ENCODE measurements at regions not wholly inside any gene's neighbourhood (a gene's known extent, or its start where the extent isn't known, plus 50 kb on each side); places are given as distances from the start of the nearest gene placed in this dataset.

DNA sequence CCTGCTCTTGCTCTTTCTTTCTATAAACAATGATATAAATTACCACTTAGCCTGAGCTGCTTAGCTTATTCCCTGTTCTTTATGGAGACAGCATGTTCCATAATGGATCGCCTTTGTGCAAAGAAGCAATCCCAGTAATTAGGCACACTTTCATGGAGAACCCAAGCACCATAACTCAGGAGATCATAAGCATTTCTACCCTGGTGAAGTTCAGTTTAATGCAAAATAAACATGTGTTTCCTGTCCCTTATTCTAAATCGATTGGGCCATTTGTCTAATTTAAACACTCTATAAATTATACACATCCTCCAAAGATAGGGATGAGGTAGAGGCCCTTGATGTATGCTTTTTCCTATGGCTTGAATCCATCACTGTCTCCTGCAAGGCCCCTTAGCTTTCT is 75.8 kb upstream of the TMEM72 start:
- Histone ChIP-seq H3K36me3 (ENCODE audit: control insufficient read depth in 1 of 2, insufficient read depth in 2 of 2, low read length in 2 of 2) (no peaks in the 10 kb centered on the region), H4K20me1 (ENCODE audit: insufficient read depth) (no peaks in the 10 kb centered on the region), H3K9ac (ENCODE audit: low read length) (no peak overlapping the region), H3K4me3 (replicated peaks in 1 of 2; ENCODE audit: low read depth in 1 of 2, low read length in 2 of 2) (no peak overlapping the region), H3K9me3 (ENCODE audit: control insufficient read depth in 1 of 2, insufficient read depth in 1 of 2, low read depth in 1 of 2, low read length in 2 of 2) (no peaks in the 10 kb centered on the region), H3K4me2 (ENCODE audit: low read length) (no peak overlapping the region), H2AFZ (ENCODE audit: low read depth, low read length, poor library complexity, severe bottlenecking) (no peak overlapping the region), H3K79me2 (ENCODE audit: insufficient read depth, low read length) (no peaks in the 10 kb centered on the region), H3K4me1 (ENCODE audit: control insufficient read depth in 1 of 2, insufficient read depth in 2 of 2, low read length in 2 of 2) (no peaks in the 10 kb centered on the region), H3K9me2 (ENCODE audit: insufficient read depth) (no peaks in the 10 kb centered on the region), H3K27ac (ENCODE audit: low read depth, low read length) (no peak overlapping the region), H3K27me3 (ENCODE audit: insufficient read depth, low read length) (peaks cover 37% of the 10 kb centered on the region)
- ATAC-seq (no peak), DNase-seq (ENCODE audit: low read depth, low spot score) (no peak)
- intact Hi-C loops (cut with micrococcal nuclease): no loop called here
- ChIA-PET CTCF (no interaction called here), POLR2A (no interaction called here), RAD21 (ENCODE audit: low non-redundant PET in 1 of 2, low total read pairs in 2 of 2, uncharacterized antibody in 2 of 2, unreplicated experiment in 2 of 2) (no interaction called here)
- no peak for TF ChIP-seq JUND (IDR thresholded peaks at IDR 0.05)
- no peak for TF ChIP-seq YY1 (IDR thresholded peaks at IDR 0.05; ENCODE audit: extremely low read depth, insufficient replicate concordance, low read depth, low read length)
- TF ChIP-seq TCF7L2 (IDR thresholded peaks at IDR 0.05; ENCODE audit: borderline replicate concordance, extremely low read depth, insufficient read depth, insufficient read length): no peak
- no peak for TF ChIP-seq EZH2 (IDR thresholded peaks at IDR 0.05)
- no peak for TF ChIP-seq SP1 (IDR thresholded peaks at IDR 0.05; ENCODE audit: low read depth)
- TF ChIP-seq, protein P1, sequence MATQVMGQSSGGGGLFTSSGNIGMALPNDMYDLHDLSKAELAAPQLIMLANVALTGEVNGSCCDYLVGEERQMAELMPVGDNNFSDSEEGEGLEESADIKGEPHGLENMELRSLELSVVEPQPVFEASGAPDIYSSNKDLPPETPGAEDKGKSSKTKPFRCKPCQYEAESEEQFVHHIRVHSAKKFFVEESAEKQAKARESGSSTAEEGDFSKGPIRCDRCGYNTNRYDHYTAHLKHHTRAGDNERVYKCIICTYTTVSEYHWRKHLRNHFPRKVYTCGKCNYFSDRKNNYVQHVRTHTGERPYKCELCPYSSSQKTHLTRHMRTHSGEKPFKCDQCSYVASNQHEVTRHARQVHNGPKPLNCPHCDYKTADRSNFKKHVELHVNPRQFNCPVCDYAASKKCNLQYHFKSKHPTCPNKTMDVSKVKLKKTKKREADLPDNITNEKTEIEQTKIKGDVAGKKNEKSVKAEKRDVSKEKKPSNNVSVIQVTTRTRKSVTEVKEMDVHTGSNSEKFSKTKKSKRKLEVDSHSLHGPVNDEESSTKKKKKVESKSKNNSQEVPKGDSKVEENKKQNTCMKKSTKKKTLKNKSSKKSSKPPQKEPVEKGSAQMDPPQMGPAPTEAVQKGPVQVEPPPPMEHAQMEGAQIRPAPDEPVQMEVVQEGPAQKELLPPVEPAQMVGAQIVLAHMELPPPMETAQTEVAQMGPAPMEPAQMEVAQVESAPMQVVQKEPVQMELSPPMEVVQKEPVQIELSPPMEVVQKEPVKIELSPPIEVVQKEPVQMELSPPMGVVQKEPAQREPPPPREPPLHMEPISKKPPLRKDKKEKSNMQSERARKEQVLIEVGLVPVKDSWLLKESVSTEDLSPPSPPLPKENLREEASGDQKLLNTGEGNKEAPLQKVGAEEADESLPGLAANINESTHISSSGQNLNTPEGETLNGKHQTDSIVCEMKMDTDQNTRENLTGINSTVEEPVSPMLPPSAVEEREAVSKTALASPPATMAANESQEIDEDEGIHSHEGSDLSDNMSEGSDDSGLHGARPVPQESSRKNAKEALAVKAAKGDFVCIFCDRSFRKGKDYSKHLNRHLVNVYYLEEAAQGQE (IDR thresholded peaks at IDR 0.05; ENCODE audit: low read depth): no peak
- TF ChIP-seq ZNF274 (IDR thresholded peaks at IDR 0.05; ENCODE audit: low read depth, low read length): no peak
- no peak for TF ChIP-seq SIN3A (IDR thresholded peaks at IDR 0.05; ENCODE audit: low read depth)
- no peak for TF ChIP-seq CBX3 (IDR thresholded peaks at IDR 0.05; ENCODE audit: low read depth)
- TF ChIP-seq POLR2A (IDR thresholded peaks at IDR 0.05; ENCODE audit: borderline replicate concordance, extremely low read depth, insufficient read depth, insufficient read length): no peak
- no peak for TF ChIP-seq POLR2AphosphoS5 (IDR thresholded peaks at IDR 0.05; ENCODE audit: low read depth, low read length)
- TF ChIP-seq RAD21 (IDR thresholded peaks at IDR 0.05; ENCODE audit: low read depth): no peak
- no peak for TF ChIP-seq ZFX (IDR thresholded peaks at IDR 0.05)
- TF ChIP-seq EGR1 (IDR thresholded peaks at IDR 0.05; ENCODE audit: low read depth): no peak
- TF ChIP-seq ELF1 (IDR thresholded peaks at IDR 0.05; ENCODE audit: borderline replicate concordance, low read depth): no peak
- BruUV-seq (replicated peaks): no TSS peak

Data from HCT116 (cell line).